ENCODE measurements at regions not wholly inside any gene's neighbourhood (a gene's known extent, or its start where the extent isn't known, plus 50 kb on each side); places are given as distances from the start of the nearest gene placed in this dataset.

- DNase-seq (ENCODE audit: extremely low read depth in 1 of 2, low read depth in 1 of 2): no peak
These were observed 271.3 kb downstream of the PTBP2 start for GRCh38 chr1:96992871-96993270.

- no peak for DNase-seq (ENCODE audit: extremely low read depth in 1 of 2, low read depth in 1 of 2)
These were observed 273.8 kb downstream of the PTBP2 start for GRCh38 chr1:96995351-96995750.

GRCh38 chr1:96996001-96996400 is 274.4 kb downstream of the PTBP2 start:
- no peak for DNase-seq (ENCODE audit: extremely low read depth in 1 of 2, low read depth in 1 of 2)

- DNase-seq (ENCODE audit: extremely low read depth in 1 of 2, low read depth in 1 of 2): no peak
These were observed 276.1 kb downstream of the PTBP2 start for GRCh38 chr1:96997717-96998116.

GRCh38 chr1:96998466-96998865 is 276.9 kb downstream of the PTBP2 start:
- DNase-seq (ENCODE audit: extremely low read depth in 1 of 2, low read depth in 1 of 2): no peak

DNA sequence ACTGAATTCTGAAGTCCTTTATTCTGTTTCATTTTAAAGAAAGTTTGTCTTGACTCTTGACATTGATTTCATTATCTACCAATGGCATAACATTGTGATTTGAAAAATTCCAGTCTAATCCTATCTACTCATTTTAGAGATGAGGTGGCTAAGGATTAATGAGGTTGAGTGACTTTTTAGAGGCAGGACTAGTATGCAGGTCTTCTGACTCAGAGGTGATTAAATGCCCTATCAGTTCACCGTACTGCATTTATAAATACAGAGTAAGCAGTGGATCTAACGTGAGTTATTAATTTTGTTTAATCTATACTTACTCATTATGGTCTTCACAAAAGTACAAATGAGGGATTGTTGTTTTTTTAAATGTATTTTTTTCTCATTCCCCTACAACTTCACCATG is 277.6 kb downstream of the PTBP2 start:
- DNase-seq (ENCODE audit: extremely low read depth in 1 of 2, low read depth in 1 of 2): no peak

- no peak for DNase-seq (ENCODE audit: extremely low read depth in 1 of 2, low read depth in 1 of 2)
These were observed 282.5 kb downstream of the PTBP2 start for GRCh38 chr1:97004054-97004453.

GRCh38 chr1:97004743-97005142 is 283.2 kb downstream of the PTBP2 start:
- no peak for DNase-seq (ENCODE audit: extremely low read depth in 1 of 2, low read depth in 1 of 2)

- DNase-seq (ENCODE audit: extremely low read depth in 1 of 2, low read depth in 1 of 2): no peak
These were observed 284.6 kb downstream of the PTBP2 start for GRCh38 chr1:97006044-97006661.

- DNase-seq (ENCODE audit: extremely low read depth in 1 of 2, low read depth in 1 of 2): no peak
These were observed 286.4 kb downstream of the PTBP2 start for GRCh38 chr1:97007840-97008604.

DNA sequence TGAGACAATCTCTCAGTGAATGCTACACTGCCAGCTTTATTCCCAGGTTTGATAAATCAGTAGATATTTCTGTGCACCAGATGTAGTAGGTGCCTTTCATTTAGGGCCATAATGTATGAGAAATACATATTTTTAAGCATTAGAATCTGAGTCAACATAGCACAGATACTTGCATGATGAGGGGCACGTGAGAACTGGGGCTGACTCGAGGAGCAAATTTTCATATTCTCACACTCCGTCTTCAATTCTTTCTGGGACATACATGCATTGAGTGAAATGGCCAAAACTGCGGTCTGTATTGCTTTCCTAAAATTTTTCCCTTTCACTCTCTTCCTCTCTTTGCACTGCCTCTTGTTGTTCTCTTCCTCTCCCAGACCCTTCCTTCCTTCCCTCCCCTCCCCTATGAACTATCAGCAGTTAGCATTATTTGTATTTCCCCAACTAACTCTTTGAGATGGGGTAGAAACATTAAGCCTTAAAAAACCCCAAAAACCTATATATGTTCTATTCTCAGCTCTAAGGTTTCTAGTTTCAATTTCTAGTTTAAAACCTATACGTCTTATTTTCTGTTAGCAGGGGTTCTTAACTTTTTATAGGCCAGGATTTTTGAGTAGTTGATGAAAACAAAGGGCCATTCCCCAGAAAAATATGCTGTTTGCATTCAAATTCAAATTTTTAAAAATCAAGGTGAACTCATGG is 289.1 kb downstream of the PTBP2 start:
- DNase-seq (ENCODE audit: extremely low read depth in 1 of 2, low read depth in 1 of 2): no peak

DNA sequence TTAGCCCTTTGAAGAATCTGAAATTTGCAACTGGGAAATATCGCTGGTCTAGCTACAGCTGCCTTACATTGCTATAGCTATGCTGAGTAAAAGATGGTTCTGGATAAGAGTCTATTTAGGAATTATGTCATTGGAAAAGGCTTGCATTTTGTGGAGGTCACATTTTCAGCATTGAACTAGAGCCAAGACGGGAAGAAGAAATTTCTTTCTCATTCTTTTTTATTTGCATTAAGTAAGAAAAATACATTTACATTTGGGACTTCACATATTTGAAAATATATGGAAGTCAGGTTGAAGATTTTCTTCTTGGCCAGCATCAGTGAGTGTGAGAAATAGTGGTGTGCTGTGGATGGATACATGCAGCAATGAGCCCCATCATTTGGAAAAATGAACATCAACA is 291.6 kb downstream of the PTBP2 start:
- DNase-seq (ENCODE audit: extremely low read depth in 1 of 2, low read depth in 1 of 2): no peak

DNA sequence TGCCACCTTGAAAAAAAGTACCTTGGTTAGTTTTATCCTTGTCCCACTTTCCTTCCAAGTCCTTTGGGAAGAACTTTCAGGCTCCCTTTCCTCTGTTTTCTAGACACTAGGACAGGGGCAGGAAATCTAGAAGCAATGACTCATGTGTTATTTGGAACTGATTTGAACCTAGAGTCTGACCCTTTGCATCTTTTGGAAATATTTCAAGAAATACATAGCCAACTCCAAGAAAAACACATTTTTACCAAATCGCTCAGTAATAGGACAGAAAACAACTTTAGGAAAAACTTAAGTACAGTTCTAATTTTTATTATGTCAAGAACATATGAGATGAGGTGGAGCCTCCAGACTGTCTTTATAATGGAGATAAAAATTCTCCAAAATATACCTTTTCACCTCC is 292.4 kb downstream of the PTBP2 start:
- DNase-seq (ENCODE audit: extremely low read depth in 1 of 2, low read depth in 1 of 2): no peak

DNA sequence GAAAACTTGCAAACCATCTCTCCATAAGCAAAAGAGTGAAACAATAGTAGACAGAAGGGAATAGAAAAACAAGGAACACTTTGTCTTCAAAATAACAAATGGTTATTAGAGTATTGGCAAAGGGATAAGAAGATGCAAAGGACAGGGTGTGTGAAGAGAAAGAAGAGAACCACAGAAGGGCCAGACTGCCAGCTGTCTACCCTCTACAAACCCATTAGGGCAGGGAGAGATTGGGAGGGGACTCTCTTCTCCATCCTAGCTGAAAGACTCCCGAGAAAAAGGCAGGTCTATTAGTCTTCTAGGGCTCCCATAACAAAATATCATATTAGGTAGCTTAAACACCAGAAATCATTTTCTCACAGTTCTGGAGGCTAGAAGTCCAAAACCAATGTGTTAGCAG is 292.8 kb downstream of the PTBP2 start:
- no peak for DNase-seq (ENCODE audit: extremely low read depth in 1 of 2, low read depth in 1 of 2)

- no peak for DNase-seq (ENCODE audit: extremely low read depth in 1 of 2, low read depth in 1 of 2)
These were observed 296.3 kb downstream of the PTBP2 start for GRCh38 chr1:97017895-97018294.

All from stimulated activated CD8-positive, alpha-beta memory T cell treated with anti-CD3 and anti-CD28 coated beads, Interleukin-7, amount 100 ng/mL, for 48 hours (primary cell).